ENCODE measurements at regions not wholly inside any gene's neighbourhood (a gene's known extent, or its start where the extent isn't known, plus 50 kb on each side); places are given as distances from the start of the nearest gene placed in this dataset.

GRCh38 chr16:13816701-13817100 is 103.3 kb upstream of the ERCC4 start:
- no peaks in the 10 kb centered on the region for H3K9me3 ChIP-seq (ENCODE audit: low read length)
- H3K4me1 ChIP-seq (ENCODE audit: insufficient read depth, low read length, poor library complexity, severe bottlenecking) = no peaks in the 10 kb centered on the region
- H3K27ac ChIP-seq (ENCODE audit: low read depth, low read length, poor library complexity, severe bottlenecking) = no peak overlapping the region
- no peak overlapping the region for H3K4me2 ChIP-seq (ENCODE audit: low read length)
- DNase-seq (ENCODE audit: low spot score) = no peak
- no peak overlapping the region for H2AFZ ChIP-seq (ENCODE audit: low read length)
- no peaks in the 10 kb centered on the region for H3K79me2 ChIP-seq (ENCODE audit: insufficient read depth, low read depth, low read length)
- no peaks in the 10 kb centered on the region for H3K36me3 ChIP-seq (ENCODE audit: insufficient read depth, low read length)
- POLR2A ChIA-PET = no interaction called here
- intact Hi-C loops (cut with micrococcal nuclease; ENCODE audit: unreplicated experiment) = no loop called here
- TF ChIP-seq EZH2phosphoT487 (IDR thresholded peaks at IDR 0.05; ENCODE audit: borderline replicate concordance, low read depth, low read length) = no peak
- no peak for TF ChIP-seq CTCF (conservative IDR thresholded peaks at IDR 0.05; ENCODE audit: low read length)
- CTCF ChIA-PET (ENCODE audit: unreplicated experiment) = no interaction called here
- H3K4me3 ChIP-seq (ENCODE audit: low read depth, low read length, poor library complexity, severe bottlenecking) = no peak overlapping the region
- H3K9me2 ChIP-seq (ENCODE audit: insufficient read depth, low read length) = no peaks in the 10 kb centered on the region
- no peaks in the 10 kb centered on the region for H4K20me1 ChIP-seq (ENCODE audit: insufficient read depth, low read length)
- BruUV-seq (replicated peaks) = no TSS peak

GRCh38 chr16:13823501-13823900 is 96.5 kb upstream of the ERCC4 start:
- H3K4me2 ChIP-seq (ENCODE audit: low read length) = no peak overlapping the region
- no peaks in the 10 kb centered on the region for H3K9me3 ChIP-seq (ENCODE audit: low read length)
- ChIA-PET CTCF (ENCODE audit: unreplicated experiment) (no interaction called here), POLR2A (no interaction called here)
- no peak for TF ChIP-seq EZH2phosphoT487 (IDR thresholded peaks at IDR 0.05; ENCODE audit: borderline replicate concordance, low read depth, low read length)
- no peak for TF ChIP-seq CTCF (conservative IDR thresholded peaks at IDR 0.05; ENCODE audit: low read length)
- no peaks in the 10 kb centered on the region for H3K4me1 ChIP-seq (ENCODE audit: insufficient read depth, low read length, poor library complexity, severe bottlenecking)
- BruUV-seq (replicated peaks) = no TSS peak
- DNase-seq (ENCODE audit: low spot score) = no peak
- no peaks in the 10 kb centered on the region for H3K79me2 ChIP-seq (ENCODE audit: insufficient read depth, low read depth, low read length)
- no peak overlapping the region for H3K4me3 ChIP-seq (ENCODE audit: low read depth, low read length, poor library complexity, severe bottlenecking)
- no peaks in the 10 kb centered on the region for H3K9me2 ChIP-seq (ENCODE audit: insufficient read depth, low read length)
- H2AFZ ChIP-seq (ENCODE audit: low read length) = no peak overlapping the region
- H3K36me3 ChIP-seq (ENCODE audit: insufficient read depth, low read length) = no peaks in the 10 kb centered on the region
- no peaks in the 10 kb centered on the region for H4K20me1 ChIP-seq (ENCODE audit: insufficient read depth, low read length)
- no peak overlapping the region for H3K27ac ChIP-seq (ENCODE audit: low read depth, low read length, poor library complexity, severe bottlenecking)
- intact Hi-C loops (cut with micrococcal nuclease; ENCODE audit: unreplicated experiment) = no loop called here

- H3K36me3 ChIP-seq (ENCODE audit: insufficient read depth, low read length) = no peaks in the 10 kb centered on the region
- ChIA-PET CTCF (ENCODE audit: unreplicated experiment) (no interaction called here), POLR2A (no interaction called here)
Observed at GRCh38 chr16:13829697-13830299, 90.2 kb upstream of the ERCC4 start.

More at GRCh38 chr16:13829697-13830299, 90.2 kb upstream of the ERCC4 start:
- no TSS peak for BruUV-seq (replicated peaks)
- H3K9me2 ChIP-seq (ENCODE audit: insufficient read depth, low read length) = no peaks in the 10 kb centered on the region
- H3K27ac ChIP-seq (ENCODE audit: low read depth, low read length, poor library complexity, severe bottlenecking) = no peak overlapping the region
- no peaks in the 10 kb centered on the region for H3K9me3 ChIP-seq (ENCODE audit: low read length)
- H3K4me1 ChIP-seq (ENCODE audit: insufficient read depth, low read length, poor library complexity, severe bottlenecking) = no peaks in the 10 kb centered on the region
- no peaks in the 10 kb centered on the region for H3K79me2 ChIP-seq (ENCODE audit: insufficient read depth, low read depth, low read length)
- H3K4me2 ChIP-seq (ENCODE audit: low read length) = no peak overlapping the region
- H3K4me3 ChIP-seq (ENCODE audit: low read depth, low read length, poor library complexity, severe bottlenecking) = no peak overlapping the region
- TF ChIP-seq EZH2phosphoT487 (IDR thresholded peaks at IDR 0.05; ENCODE audit: borderline replicate concordance, low read depth, low read length) = no peak
- no peak for TF ChIP-seq CTCF (conservative IDR thresholded peaks at IDR 0.05; ENCODE audit: low read length)
- DNase-seq (ENCODE audit: low spot score) = no peak
- no peak overlapping the region for H2AFZ ChIP-seq (ENCODE audit: low read length)
- intact Hi-C loops (cut with micrococcal nuclease; ENCODE audit: unreplicated experiment) = no loop called here
- no peaks in the 10 kb centered on the region for H4K20me1 ChIP-seq (ENCODE audit: insufficient read depth, low read length)

Measured in OCI-LY7 (cell line).